HCT116 (cell line): ENCODE measurements at regions not wholly inside any gene's neighbourhood (a gene's known extent, or its start where the extent isn't known, plus 50 kb on each side); places are given as distances from the start of the nearest gene placed in this dataset.

Experiments
- ATAC-seq: fragments of 200-7000 bp; cut with Tn5 transposase; 2 replicates; pipeline ENCODE4 v1.9.1; 2020; ENCODE audit warnings: mild to moderate bottlenecking, moderate library complexity
- BruUV-seq: library from RNA; stranded (reverse); fragments of 400-500 nt; replicated peaks from 2 replicates; lab custom pipeline; 2021; lab: Mats Ljungman, UMichigan
- CTCF ChIA-PET: fragments of 300-600 bp; sonication (Branson Sonifier 250); formaldehyde crosslinking; loops from one replicate; lab custom pipeline; 2021; ENCODE audit warnings: antibody characterized with exemption; lab: Charles Lee
- POLR2A ChIA-PET: fragments of 300-600, 350-600 bp; sonication (Branson Sonifier 250); formaldehyde crosslinking; loops from one replicate; lab custom pipeline; 2021; ENCODE audit warnings: antibody characterized with exemption; lab: Charles Lee
- RAD21 ChIA-PET, 2 experiments: fragments of 300-600 bp; sonication (Branson Sonifier 250); formaldehyde crosslinking; loops; one replicate each; lab custom pipeline; 2023; ENCODE audit warnings: low total read pairs in 2 of 2; ENCODE audit not compliant: uncharacterized antibody in 2 of 2, unreplicated experiment in 2 of 2, low non-redundant PET in 1 of 2; lab: Charles Lee
- DNase-seq: peaks from one replicate; pipeline ENCODE4 v3.0.0-alpha.2; 2010; ENCODE audit warnings: low read depth, low spot score
- H2AFZ ChIP-seq: fragments of 200-600 bp; shearing (Covaris generic), sonication (generic); 2 replicates; pipeline ENCODE4 v1.6.1; 2017; ENCODE audit warnings: low read depth, mixed run types, mixed read lengths, antibody characterized with exemption, low read length; ENCODE audit not compliant: poor library complexity, severe bottlenecking
- H3K27ac ChIP-seq: 2 replicates; pipeline ENCODE4 v1.5.1; 2012; ENCODE audit warnings: low read depth, low read length
- H3K27me3 ChIP-seq: fragments of 200-600 bp; sonication (generic); 2 replicates; pipeline ENCODE4 v1.6.1; 2016; ENCODE audit warnings: mixed run types, low read length, mixed read lengths; ENCODE audit not compliant: insufficient read depth
- H3K36me3 ChIP-seq, 2 experiments: fragments of 200-500 bp in 1 of 2; fragments of 200-600 bp in 1 of 2; sonication (Bioruptor generic) in 1 of 2; sonication (generic) in 1 of 2; 2 replicates each; pipeline versions ENCODE4 v1.5.1 to v1.6.1; 2014 to 2016; ENCODE audit warnings: low read length in 2 of 2, inconsistent platforms in 1 of 2, mixed read lengths in 1 of 2, mixed run types in 1 of 2; ENCODE audit not compliant: insufficient read depth in 2 of 2, control insufficient read depth in 1 of 2
- H3K4me1 ChIP-seq, 2 experiments: fragments of 200-600 bp in 1 of 2; sonication (generic) in 1 of 2; 2 replicates each; pipeline versions ENCODE4 v1.5.1 to v1.6.1; 2012 to 2017; ENCODE audit warnings: low read length in 2 of 2, inconsistent platforms in 1 of 2, mild to moderate bottlenecking in 1 of 2, mixed read lengths in 1 of 2, mixed run types in 1 of 2, moderate library complexity in 1 of 2; ENCODE audit not compliant: insufficient read depth in 2 of 2, control insufficient read depth in 1 of 2
- H3K4me2 ChIP-seq: fragments of 200-600 bp; sonication (generic); 2 replicates; pipeline ENCODE4 v1.6.1; 2017; ENCODE audit warnings: mixed run types, low read length, mixed read lengths
- H3K4me3 ChIP-seq, 2 experiments: fragments of 200-600 bp in 1 of 2; sonication (generic) in 1 of 2; replicated peaks in 1 of 2; 2 replicates each; pipeline ENCODE4 v1.5.1; 2011 to 2016; ENCODE audit warnings: low read length in 2 of 2, control low read depth in 1 of 2, low read depth in 1 of 2, mild to moderate bottlenecking in 1 of 2, mixed read lengths in 1 of 2, mixed run types in 1 of 2
- H3K79me2 ChIP-seq: fragments of 200-600 bp; sonication (generic); 2 replicates; pipeline ENCODE4 v1.6.1; 2017; ENCODE audit warnings: mild to moderate bottlenecking, mixed run types, low read length, moderate library complexity, mixed read lengths; ENCODE audit not compliant: insufficient read depth
- H3K9ac ChIP-seq: fragments of 200-600 bp; sonication (generic); 2 replicates; pipeline ENCODE4 v1.6.1; 2016; ENCODE audit warnings: low read length, mixed read lengths
- H3K9me2 ChIP-seq: fragments of 200-600 bp; sonication (generic), shearing (Covaris generic); 2 replicates; pipeline ENCODE4 v1.6.1; 2017; ENCODE audit warnings: mixed run types, mild to moderate bottlenecking, moderate library complexity; ENCODE audit not compliant: insufficient read depth
- H3K9me3 ChIP-seq, 2 experiments: fragments of 200-500 bp in 1 of 2; fragments of 200-600 bp in 1 of 2; sonication (Bioruptor generic) in 1 of 2; sonication (generic) in 1 of 2; 2 replicates each; pipeline ENCODE4 v1.6.1; 2014 to 2017; ENCODE audit warnings: low read length in 2 of 2, mixed read lengths in 2 of 2, inconsistent platforms in 1 of 2, low read depth in 1 of 2, mild to moderate bottlenecking in 1 of 2, mixed run types in 1 of 2, moderate library complexity in 1 of 2; ENCODE audit not compliant: control insufficient read depth in 1 of 2, insufficient read depth in 1 of 2
- H4K20me1 ChIP-seq: fragments of 200-600 bp; sonication (generic), shearing (Covaris generic); 2 replicates; pipeline ENCODE4 v1.6.1; 2017; ENCODE audit warnings: mixed run types, mild to moderate bottlenecking, moderate library complexity; ENCODE audit not compliant: insufficient read depth
- CBX3 ChIP-seq: IDR thresholded peaks from 2 replicates; pipeline ENCODE4 v1.6.1; 2012; ENCODE audit warnings: low read depth
- CEBPB ChIP-seq: IDR thresholded peaks from 2 replicates; pipeline ENCODE4 v1.6.1; 2012; ENCODE audit warnings: low read depth
- EGR1 ChIP-seq: IDR thresholded peaks from 2 replicates; pipeline ENCODE4 v1.6.1; 2012; ENCODE audit warnings: low read depth
- ELF1 ChIP-seq: IDR thresholded peaks from 2 replicates; pipeline ENCODE4 v1.6.1; 2012; ENCODE audit warnings: low read depth, borderline replicate concordance
- EZH2 ChIP-seq: fragments of 200-600 bp; sonication (generic); IDR thresholded peaks from 2 replicates; pipeline ENCODE4 v1.6.1; 2017; ENCODE audit warnings: antibody characterized with exemption, mixed run types
- FOSL1 ChIP-seq: IDR thresholded peaks from 2 replicates; pipeline ENCODE4 v1.6.1; 2012; ENCODE audit warnings: low read depth
- POLR2A ChIP-seq: IDR thresholded peaks from 2 replicates; pipeline ENCODE4 v1.7.0; 2011; ENCODE audit warnings: borderline replicate concordance; ENCODE audit not compliant: insufficient read depth, insufficient read length; ENCODE audit errors: extremely low read depth
- POLR2AphosphoS5 ChIP-seq: IDR thresholded peaks from 2 replicates; pipeline ENCODE4 v1.6.1; 2011; ENCODE audit warnings: mild to moderate bottlenecking, low read depth, low read length, moderate library complexity
- RAD21 ChIP-seq: IDR thresholded peaks from 2 replicates; pipeline ENCODE4 v1.6.1; 2012; ENCODE audit warnings: low read depth, mild to moderate bottlenecking
- SRF ChIP-seq: IDR thresholded peaks from 2 replicates; pipeline ENCODE4 v1.6.1; 2012; ENCODE audit warnings: low read depth
- TCF7L2 ChIP-seq: IDR thresholded peaks from 2 replicates; pipeline ENCODE4 v1.7.0; 2011; ENCODE audit warnings: borderline replicate concordance, inconsistent platforms; ENCODE audit not compliant: insufficient read depth, insufficient read length; ENCODE audit errors: extremely low read depth
- YY1 ChIP-seq: IDR thresholded peaks from 2 replicates; pipeline ENCODE4 v1.6.1; 2011; ENCODE audit warnings: low read length, low read depth, moderate library complexity, mild to moderate bottlenecking; ENCODE audit not compliant: insufficient replicate concordance; ENCODE audit errors: extremely low read depth
- ZBTB33 ChIP-seq: IDR thresholded peaks from 2 replicates; pipeline ENCODE4 v1.6.1; 2011; ENCODE audit warnings: mild to moderate bottlenecking, low read length, moderate library complexity; ENCODE audit not compliant: insufficient replicate concordance; ENCODE audit errors: extremely low read depth
- ZFX ChIP-seq: fragments of 450-650 bp; IDR thresholded peaks from 2 replicates; pipeline ENCODE4 v1.6.1; 2017
- ZNF274 ChIP-seq: fragments of 200-500 bp; sonication (Bioruptor generic); IDR thresholded peaks from 2 replicates; pipeline ENCODE4 v1.6.1; 2014; ENCODE audit warnings: mild to moderate bottlenecking, low read depth, low read length, inconsistent platforms
- intact Hi-C: fragments of 100-400 bp; cut with micrococcal nuclease; formaldehyde crosslinking; loops from 2 replicates; pipeline ENCODE4 v1.10.0; 2022
- TF ChIP-seq, protein P1 (sequence below): IDR thresholded peaks from 2 replicates; pipeline ENCODE4 v1.6.1; 2012
- TF ChIP-seq, protein P2 (sequence below): IDR thresholded peaks from 2 replicates; pipeline ENCODE4 v1.6.1; 2012; ENCODE audit warnings: low read depth
- TF ChIP-seq, protein P3 (sequence below): IDR thresholded peaks from 2 replicates; pipeline ENCODE4 v1.6.1; 2012
- TF ChIP-seq, protein P4 (sequence below), 3 experiments: fragments of 200-600 bp in 1 of 3; sonication (generic) in 1 of 3; IDR thresholded peaks in 2 of 3; conservative IDR thresholded peaks in 1 of 3; 2 replicates each; pipeline ENCODE4 v1.5.1; 2012 to 2017; ENCODE audit warnings: low read depth in 2 of 3, low read length in 2 of 3, antibody characterized with exemption in 1 of 3, borderline replicate concordance in 1 of 3, control low read depth in 1 of 3, mild to moderate bottlenecking in 1 of 3, mixed read lengths in 1 of 3, mixed run types in 1 of 3, moderate library complexity in 1 of 3; ENCODE audit not compliant: insufficient read depth in 1 of 3

DNA sequence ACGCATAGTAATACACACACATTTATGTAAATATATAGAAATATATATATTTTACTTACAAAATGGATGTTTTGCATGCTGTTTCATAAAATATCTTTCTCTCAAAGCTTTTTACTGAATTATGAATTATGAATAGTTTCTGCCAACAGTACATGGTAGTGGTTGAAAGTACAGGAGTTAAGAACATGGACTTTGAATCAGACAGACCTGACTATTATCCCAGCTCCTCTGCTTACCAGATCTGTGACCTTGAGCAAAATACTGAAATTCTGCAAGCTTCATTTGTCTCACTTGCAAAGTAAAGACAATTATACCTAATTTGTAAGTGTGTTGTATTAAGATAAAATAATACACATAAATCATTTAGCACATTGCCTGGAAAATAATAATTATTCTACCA is 459.5 kb downstream of the EPM2A start (continued):
- TF ChIP-seq RAD21 = no peak

- Histone ChIP-seq H3K4me1 (no peaks in the 10 kb centered on the region), H3K36me3 (no peaks in the 10 kb centered on the region), H3K9me2 (no peaks in the 10 kb centered on the region), H3K79me2 (no peaks in the 10 kb centered on the region), H3K27ac (no peak overlapping the region), H3K27me3 (no peaks in the 10 kb centered on the region), H4K20me1 (no peaks in the 10 kb centered on the region), H3K9me3 (no peaks in the 10 kb centered on the region), H3K4me3 (no peak overlapping the region), H3K9ac (no peak overlapping the region), H2AFZ (no peak overlapping the region), H3K4me2 (no peak overlapping the region)
- CTCF ChIA-PET = no interaction called here
- TF ChIP-seq CBX3 = no peak
- no peak for TF ChIP-seq RAD21
- no peak for TF ChIP-seq EZH2
- TF ChIP-seq SRF = no peak
- no peak for TF ChIP-seq ELF1
- TF ChIP-seq, protein P1, sequence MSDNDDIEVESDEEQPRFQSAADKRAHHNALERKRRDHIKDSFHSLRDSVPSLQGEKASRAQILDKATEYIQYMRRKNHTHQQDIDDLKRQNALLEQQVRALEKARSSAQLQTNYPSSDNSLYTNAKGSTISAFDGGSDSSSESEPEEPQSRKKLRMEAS = no peak
- no peak for TF ChIP-seq TCF7L2
- TF ChIP-seq, protein P2, sequence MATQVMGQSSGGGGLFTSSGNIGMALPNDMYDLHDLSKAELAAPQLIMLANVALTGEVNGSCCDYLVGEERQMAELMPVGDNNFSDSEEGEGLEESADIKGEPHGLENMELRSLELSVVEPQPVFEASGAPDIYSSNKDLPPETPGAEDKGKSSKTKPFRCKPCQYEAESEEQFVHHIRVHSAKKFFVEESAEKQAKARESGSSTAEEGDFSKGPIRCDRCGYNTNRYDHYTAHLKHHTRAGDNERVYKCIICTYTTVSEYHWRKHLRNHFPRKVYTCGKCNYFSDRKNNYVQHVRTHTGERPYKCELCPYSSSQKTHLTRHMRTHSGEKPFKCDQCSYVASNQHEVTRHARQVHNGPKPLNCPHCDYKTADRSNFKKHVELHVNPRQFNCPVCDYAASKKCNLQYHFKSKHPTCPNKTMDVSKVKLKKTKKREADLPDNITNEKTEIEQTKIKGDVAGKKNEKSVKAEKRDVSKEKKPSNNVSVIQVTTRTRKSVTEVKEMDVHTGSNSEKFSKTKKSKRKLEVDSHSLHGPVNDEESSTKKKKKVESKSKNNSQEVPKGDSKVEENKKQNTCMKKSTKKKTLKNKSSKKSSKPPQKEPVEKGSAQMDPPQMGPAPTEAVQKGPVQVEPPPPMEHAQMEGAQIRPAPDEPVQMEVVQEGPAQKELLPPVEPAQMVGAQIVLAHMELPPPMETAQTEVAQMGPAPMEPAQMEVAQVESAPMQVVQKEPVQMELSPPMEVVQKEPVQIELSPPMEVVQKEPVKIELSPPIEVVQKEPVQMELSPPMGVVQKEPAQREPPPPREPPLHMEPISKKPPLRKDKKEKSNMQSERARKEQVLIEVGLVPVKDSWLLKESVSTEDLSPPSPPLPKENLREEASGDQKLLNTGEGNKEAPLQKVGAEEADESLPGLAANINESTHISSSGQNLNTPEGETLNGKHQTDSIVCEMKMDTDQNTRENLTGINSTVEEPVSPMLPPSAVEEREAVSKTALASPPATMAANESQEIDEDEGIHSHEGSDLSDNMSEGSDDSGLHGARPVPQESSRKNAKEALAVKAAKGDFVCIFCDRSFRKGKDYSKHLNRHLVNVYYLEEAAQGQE = no peak
- TF ChIP-seq EGR1 = no peak
- no peak for TF ChIP-seq POLR2AphosphoS5
- no peak for TF ChIP-seq CEBPB
- TF ChIP-seq ZNF274 = no peak
- no peak for TF ChIP-seq ZBTB33
- TF ChIP-seq, protein P3, sequence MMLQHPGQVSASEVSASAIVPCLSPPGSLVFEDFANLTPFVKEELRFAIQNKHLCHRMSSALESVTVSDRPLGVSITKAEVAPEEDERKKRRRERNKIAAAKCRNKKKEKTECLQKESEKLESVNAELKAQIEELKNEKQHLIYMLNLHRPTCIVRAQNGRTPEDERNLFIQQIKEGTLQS = no peak
- no peak for TF ChIP-seq YY1
- TF ChIP-seq POLR2A = no peak
- no peak for TF ChIP-seq FOSL1
- TF ChIP-seq ZFX = no peak
- TF ChIP-seq, protein P4, sequence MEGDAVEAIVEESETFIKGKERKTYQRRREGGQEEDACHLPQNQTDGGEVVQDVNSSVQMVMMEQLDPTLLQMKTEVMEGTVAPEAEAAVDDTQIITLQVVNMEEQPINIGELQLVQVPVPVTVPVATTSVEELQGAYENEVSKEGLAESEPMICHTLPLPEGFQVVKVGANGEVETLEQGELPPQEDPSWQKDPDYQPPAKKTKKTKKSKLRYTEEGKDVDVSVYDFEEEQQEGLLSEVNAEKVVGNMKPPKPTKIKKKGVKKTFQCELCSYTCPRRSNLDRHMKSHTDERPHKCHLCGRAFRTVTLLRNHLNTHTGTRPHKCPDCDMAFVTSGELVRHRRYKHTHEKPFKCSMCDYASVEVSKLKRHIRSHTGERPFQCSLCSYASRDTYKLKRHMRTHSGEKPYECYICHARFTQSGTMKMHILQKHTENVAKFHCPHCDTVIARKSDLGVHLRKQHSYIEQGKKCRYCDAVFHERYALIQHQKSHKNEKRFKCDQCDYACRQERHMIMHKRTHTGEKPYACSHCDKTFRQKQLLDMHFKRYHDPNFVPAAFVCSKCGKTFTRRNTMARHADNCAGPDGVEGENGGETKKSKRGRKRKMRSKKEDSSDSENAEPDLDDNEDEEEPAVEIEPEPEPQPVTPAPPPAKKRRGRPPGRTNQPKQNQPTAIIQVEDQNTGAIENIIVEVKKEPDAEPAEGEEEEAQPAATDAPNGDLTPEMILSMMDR (IDR thresholded peaks at IDR 0.05 in 2 of 3, conservative IDR thresholded peaks at IDR 0.05 in 1 of 3; ENCODE audit: borderline replicate concordance in 1 of 3, insufficient read depth in 1 of 3, low read depth in 2 of 3, low read length in 2 of 3) = no peak
- RAD21 ChIA-PET = no interaction called here
- BruUV-seq = no TSS peak
- DNase-seq = no peak
- POLR2A ChIA-PET = no interaction called here
- no peak for ATAC-seq
- intact Hi-C loops = no loop called here
These were observed 458.6 kb downstream of the EPM2A start for GRCh38 chr6:145276756-145277155.
